ENCODE measurements at regions not wholly inside any gene's neighbourhood (a gene's known extent, or its start where the extent isn't known, plus 50 kb on each side); places are given as distances from the start of the nearest gene placed in this dataset.

- no peak for DNase-seq (ENCODE audit: low read depth)
Observed at GRCh38 chr3:145176907-145177306, 984.1 kb downstream of the PLOD2 start.

GRCh38 chr3:145177828-145178227 is 983.2 kb downstream of the PLOD2 start:
- H3K4me3 ChIP-seq (ENCODE audit: control insufficient read depth, low read depth, low read length): no peak overlapping the region
- TF ChIP-seq CTCF (conservative IDR thresholded peaks at IDR 0.05; ENCODE audit: control insufficient read depth, insufficient read depth, low read depth, low read length): no peak
- DNase-seq (ENCODE audit: low read depth): no peak

More at GRCh38 chr3:145176907-145177306, 984.1 kb downstream of the PLOD2 start:
- TF ChIP-seq CTCF (conservative IDR thresholded peaks at IDR 0.05; ENCODE audit: control insufficient read depth, insufficient read depth, low read depth, low read length): no peak
- no peak overlapping the region for H3K4me3 ChIP-seq (ENCODE audit: control insufficient read depth, low read depth, low read length)

- no peak for TF ChIP-seq CTCF (conservative IDR thresholded peaks at IDR 0.05; ENCODE audit: control insufficient read depth, insufficient read depth, low read depth, low read length)
- peak; percentile 47 for DNase-seq (ENCODE audit: low read depth)
- H3K4me3 ChIP-seq (ENCODE audit: control insufficient read depth, low read depth, low read length): peak overlapping the region; percentile 8
Observed at GRCh38 chr3:145182196-145182911, 978.6 kb downstream of the PLOD2 start.

- no peak for TF ChIP-seq CTCF (conservative IDR thresholded peaks at IDR 0.05; ENCODE audit: control insufficient read depth, insufficient read depth, low read depth, low read length)
- DNase-seq (ENCODE audit: low read depth): peak; percentile 38
- H3K4me3 ChIP-seq (ENCODE audit: control insufficient read depth, low read depth, low read length): no peak overlapping the region
Observed at GRCh38 chr3:145183261-145183660, 977.7 kb downstream of the PLOD2 start.

- no peak for TF ChIP-seq CTCF (conservative IDR thresholded peaks at IDR 0.05; ENCODE audit: control insufficient read depth, insufficient read depth, low read depth, low read length)
- DNase-seq (ENCODE audit: low read depth): no peak
- H3K4me3 ChIP-seq (ENCODE audit: control insufficient read depth, low read depth, low read length): no peak overlapping the region
Observed at GRCh38 chr3:145188079-145188770, 972.8 kb downstream of the PLOD2 start.

GRCh38 chr3:145190138-145190537 is 970.8 kb downstream of the PLOD2 start:
- no peak for TF ChIP-seq CTCF (conservative IDR thresholded peaks at IDR 0.05; ENCODE audit: control insufficient read depth, insufficient read depth, low read depth, low read length)

More at GRCh38 chr3:145190138-145190537, 970.8 kb downstream of the PLOD2 start:
- no peak for DNase-seq (ENCODE audit: low read depth)
- H3K4me3 ChIP-seq (ENCODE audit: control insufficient read depth, low read depth, low read length): no peak overlapping the region
